NB4 (cell line): ENCODE measurements at regions not wholly inside any gene's neighbourhood (a gene's known extent, or its start where the extent isn't known, plus 50 kb on each side); places are given as distances from the start of the nearest gene placed in this dataset.

ENCODE experiments used
- MAX ChIP-seq: IDR thresholded peaks from 2 replicates; pipeline ENCODE4 v1.6.1; 2011; ENCODE audit warnings: low read depth, low read length
- MYC ChIP-seq: IDR thresholded peaks from 2 replicates; pipeline ENCODE4 v1.6.1; 2011; ENCODE audit warnings: low read depth, low read length
- POLR2A ChIP-seq: IDR thresholded peaks from 2 replicates; pipeline ENCODE4 v1.6.1; 2011; ENCODE audit warnings: mild to moderate bottlenecking; ENCODE audit not compliant: insufficient read length; ENCODE audit errors: extremely low read depth
- TF ChIP-seq, protein P1 (sequence below): IDR thresholded peaks from one replicate; pipeline ENCODE4 v1.5.1; 2012; ENCODE audit warnings: low read depth, low read length

DNA sequence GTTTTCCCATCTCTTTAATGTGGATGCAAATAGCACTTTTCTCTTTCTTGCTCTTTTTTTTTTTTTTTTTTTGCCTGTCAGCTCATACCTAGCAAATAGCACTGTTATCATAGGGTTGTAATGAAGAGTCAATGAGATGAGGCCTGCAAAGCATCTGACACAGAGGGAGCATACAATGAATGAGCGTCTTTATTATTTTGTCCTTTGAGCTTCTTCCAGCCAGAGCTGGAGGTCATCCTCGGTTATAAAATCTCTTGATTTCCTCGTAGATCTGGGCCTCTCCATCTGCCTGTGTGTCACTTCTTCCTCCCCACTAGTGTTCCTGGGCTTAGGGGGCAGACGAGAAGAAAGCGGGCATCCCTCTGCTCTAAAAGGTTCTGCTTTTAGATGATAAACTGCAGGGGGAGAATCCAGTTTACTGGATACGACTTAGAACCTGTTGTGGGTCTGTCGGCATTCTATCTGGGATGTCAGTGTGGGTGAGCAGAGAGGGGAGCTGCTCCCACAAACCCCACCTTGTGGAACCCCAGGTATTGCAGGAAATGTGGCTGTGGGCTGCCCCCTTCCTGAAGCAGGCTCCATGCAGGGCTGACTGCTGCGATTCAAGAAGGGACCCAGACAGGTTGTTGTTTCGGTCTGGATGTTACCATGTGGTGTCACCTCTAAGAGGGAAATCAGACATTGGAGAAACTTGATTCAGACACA lies 135.8 kb upstream of the GPR26 start:
- TF ChIP-seq POLR2A (no peak), MAX (no peak), MYC (no peak)
- TF ChIP-seq, protein P1, sequence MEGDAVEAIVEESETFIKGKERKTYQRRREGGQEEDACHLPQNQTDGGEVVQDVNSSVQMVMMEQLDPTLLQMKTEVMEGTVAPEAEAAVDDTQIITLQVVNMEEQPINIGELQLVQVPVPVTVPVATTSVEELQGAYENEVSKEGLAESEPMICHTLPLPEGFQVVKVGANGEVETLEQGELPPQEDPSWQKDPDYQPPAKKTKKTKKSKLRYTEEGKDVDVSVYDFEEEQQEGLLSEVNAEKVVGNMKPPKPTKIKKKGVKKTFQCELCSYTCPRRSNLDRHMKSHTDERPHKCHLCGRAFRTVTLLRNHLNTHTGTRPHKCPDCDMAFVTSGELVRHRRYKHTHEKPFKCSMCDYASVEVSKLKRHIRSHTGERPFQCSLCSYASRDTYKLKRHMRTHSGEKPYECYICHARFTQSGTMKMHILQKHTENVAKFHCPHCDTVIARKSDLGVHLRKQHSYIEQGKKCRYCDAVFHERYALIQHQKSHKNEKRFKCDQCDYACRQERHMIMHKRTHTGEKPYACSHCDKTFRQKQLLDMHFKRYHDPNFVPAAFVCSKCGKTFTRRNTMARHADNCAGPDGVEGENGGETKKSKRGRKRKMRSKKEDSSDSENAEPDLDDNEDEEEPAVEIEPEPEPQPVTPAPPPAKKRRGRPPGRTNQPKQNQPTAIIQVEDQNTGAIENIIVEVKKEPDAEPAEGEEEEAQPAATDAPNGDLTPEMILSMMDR = no peak
